22Rv1 (cell line): ENCODE measurements at regions not wholly inside any gene's neighbourhood (a gene's known extent, or its start where the extent isn't known, plus 50 kb on each side); places are given as distances from the start of the nearest gene placed in this dataset.

ENCODE experiments used
- H3K27ac ChIP-seq: fragments of 450-650 bp; 2 replicates; pipeline ENCODE4 v1.5.1; 2017
- ZFX ChIP-seq: fragments of 450-650 bp; IDR thresholded peaks from 2 replicates; pipeline ENCODE4 v1.6.1; 2017; ENCODE audit warnings: antibody characterized with exemption, borderline replicate concordance
- TF ChIP-seq, protein P1 (sequence below): fragments of 450-650 bp; IDR thresholded peaks from 2 replicates; pipeline ENCODE4 v1.5.1; 2017; ENCODE audit warnings: mild to moderate bottlenecking

DNA sequence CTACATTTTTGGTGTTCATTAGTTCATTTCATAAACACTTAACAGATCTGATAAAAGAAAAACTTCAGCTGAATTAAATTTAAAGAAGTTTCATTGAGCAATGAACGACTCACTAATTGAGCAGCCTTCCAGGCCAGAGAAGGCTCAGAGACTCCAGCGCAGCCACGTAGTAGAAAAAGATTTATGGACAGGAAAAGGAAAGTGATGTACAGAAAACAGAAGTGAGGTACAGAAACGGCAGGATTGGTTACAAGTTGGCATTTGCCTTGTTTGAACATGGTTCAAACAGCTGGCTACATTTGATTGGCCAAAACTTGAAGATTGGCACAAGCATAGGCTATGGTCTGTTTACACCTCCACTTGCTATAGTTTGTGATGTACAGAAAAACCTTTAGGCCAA, 166.3 kb upstream of the DTNBP1 start:
- H3K27ac ChIP-seq, result no peak overlapping the region
- TF ChIP-seq, protein P1, sequence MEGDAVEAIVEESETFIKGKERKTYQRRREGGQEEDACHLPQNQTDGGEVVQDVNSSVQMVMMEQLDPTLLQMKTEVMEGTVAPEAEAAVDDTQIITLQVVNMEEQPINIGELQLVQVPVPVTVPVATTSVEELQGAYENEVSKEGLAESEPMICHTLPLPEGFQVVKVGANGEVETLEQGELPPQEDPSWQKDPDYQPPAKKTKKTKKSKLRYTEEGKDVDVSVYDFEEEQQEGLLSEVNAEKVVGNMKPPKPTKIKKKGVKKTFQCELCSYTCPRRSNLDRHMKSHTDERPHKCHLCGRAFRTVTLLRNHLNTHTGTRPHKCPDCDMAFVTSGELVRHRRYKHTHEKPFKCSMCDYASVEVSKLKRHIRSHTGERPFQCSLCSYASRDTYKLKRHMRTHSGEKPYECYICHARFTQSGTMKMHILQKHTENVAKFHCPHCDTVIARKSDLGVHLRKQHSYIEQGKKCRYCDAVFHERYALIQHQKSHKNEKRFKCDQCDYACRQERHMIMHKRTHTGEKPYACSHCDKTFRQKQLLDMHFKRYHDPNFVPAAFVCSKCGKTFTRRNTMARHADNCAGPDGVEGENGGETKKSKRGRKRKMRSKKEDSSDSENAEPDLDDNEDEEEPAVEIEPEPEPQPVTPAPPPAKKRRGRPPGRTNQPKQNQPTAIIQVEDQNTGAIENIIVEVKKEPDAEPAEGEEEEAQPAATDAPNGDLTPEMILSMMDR, result no peak

DNA sequence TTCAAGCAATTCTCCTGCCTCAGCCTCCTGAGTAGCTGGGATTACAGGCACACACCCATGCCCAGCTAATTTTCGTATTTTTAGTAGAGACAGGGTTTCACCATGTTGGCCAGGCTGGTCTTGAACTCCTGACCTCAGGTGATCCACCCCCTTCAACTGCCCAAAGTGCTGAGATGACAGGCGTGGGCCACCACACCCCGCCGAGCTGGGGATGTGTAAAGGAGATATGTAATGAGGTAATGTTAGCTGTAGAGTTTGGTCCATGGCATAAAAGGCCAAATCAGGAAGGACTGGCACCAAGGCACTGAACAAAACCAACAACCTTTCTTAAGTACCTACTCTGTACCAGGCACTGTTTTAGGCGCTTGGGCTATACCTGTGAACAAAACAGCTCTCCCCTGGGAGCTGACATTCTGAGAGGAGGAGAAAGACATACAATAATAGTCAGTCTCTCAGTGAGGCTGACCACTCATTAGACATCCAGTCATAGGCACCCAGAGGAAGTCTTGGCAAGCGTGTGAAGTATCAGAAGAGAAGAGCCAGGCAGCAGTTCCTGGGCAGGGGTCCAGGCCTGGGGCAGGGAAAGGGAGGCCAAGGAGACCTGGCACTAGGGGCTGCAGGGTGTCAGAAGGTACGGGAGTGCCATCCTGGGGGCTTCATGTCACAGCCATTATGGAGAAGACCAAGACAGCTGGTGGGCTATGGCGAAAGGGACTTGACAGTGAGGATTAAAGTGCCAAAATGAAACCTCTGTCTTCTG, 164.8 kb upstream of the DTNBP1 start:
- no peak for TF ChIP-seq ZFX
- TF ChIP-seq, protein P1, result no peak
- no peak overlapping the region for H3K27ac ChIP-seq

DNA sequence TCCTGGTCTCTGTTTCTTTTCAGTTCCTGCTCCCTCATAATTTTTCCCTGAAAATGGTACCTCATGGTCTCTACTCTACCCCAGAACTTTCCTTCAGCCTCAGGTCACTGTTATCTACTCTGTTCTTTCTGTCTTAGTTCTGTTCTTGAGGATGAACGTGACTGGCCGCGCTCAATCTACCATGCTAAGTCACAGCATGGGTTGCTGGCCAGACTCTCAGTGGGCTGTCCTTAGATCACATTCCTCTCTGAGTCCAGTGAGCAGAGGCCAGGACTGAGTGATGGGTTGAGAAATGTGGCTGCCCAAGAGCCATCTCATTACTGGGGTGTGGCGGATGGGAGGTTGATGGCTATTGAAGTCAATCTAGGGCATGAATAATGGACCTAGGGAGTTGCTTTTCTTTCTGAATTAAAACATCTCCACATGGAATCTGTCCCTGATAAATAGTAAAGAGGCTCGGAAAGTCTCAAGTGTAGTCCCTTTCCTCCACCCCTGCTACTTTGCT, 164.0 kb upstream of the DTNBP1 start:
- TF ChIP-seq ZFX, result no peak
- TF ChIP-seq, protein P1, result no peak
- no peak overlapping the region for H3K27ac ChIP-seq

DNA sequence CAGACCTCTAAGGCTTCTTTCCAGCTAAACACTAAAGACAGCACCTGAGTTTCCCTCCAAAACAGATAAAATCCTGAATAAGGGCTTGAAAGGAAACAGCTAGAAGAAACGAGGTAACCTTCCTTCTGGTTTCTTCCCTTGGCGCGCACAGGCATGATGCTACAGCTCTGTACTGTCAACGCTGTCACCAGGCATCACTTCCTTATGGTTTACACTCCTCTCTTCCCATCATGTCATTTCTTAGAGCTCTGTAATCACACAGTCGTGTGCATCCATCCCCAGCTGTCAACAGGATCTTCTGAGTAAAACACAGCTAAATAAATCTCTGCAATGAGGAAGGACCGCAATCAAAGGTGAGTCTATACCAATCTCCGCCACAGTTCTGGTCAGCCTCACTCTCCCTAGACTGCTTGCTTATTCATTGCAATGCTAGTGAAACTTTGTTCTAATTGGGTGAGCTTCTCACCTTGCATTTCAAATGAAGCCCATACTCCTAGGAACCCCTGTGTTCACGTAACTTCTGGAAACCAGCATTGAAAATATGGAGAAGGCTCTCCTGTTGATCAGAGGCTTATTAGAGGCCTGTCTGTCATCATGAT, 162.6 kb upstream of the DTNBP1 start:
- H3K27ac ChIP-seq, result no peak overlapping the region
- TF ChIP-seq, protein P1, result no peak
- TF ChIP-seq ZFX, result no peak

DNA sequence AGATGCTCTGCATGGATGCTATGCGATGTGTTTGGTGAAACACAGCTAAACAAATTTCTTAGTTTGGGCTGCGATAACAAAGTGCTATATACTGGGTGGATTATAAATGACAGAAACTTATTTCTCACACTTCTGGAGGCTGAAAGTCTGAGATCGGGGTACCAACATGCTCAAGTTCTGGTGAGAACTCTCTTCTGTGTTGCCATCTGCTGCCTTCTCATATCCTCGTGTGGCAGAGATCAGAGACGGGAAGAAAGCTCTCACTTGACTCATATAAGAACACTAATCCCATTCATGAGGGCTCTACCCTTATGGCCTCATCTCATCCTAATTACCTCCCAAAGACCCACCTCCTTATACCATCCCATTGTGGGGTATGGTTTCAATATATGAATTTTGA, 162.0 kb upstream of the DTNBP1 start:
- no peak for TF ChIP-seq ZFX
- TF ChIP-seq, protein P1, result no peak
- H3K27ac ChIP-seq, result no peak overlapping the region

DNA sequence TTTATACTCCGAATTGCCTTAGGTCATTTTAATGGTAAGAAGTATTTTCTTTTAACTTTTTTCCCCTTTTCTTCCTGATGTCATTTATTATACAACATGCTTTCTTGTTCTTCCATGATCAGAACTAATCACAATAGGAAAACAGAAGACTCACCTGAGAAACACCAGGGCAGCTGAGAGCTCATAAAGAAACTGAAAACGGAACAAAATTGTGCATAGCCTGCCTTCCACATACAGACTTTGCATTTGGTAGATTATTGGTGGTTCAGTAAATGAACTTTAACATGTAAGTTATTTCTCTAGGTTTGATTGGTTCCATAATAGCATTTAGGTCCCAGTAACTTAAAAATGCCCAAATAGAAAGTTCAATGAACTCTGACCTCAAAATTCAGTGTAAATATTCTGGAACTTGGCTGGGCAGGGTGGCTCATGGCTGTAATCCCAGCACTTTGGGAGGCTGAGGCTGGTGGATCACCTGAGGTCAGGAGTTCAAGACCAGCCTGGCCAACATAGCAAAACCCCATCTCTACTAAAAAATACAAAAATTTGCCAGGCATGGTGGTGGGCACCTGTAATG, 161.1 kb upstream of the DTNBP1 start:
- TF ChIP-seq, protein P1, result no peak
- TF ChIP-seq ZFX, result no peak
- H3K27ac ChIP-seq, result no peak overlapping the region

DNA sequence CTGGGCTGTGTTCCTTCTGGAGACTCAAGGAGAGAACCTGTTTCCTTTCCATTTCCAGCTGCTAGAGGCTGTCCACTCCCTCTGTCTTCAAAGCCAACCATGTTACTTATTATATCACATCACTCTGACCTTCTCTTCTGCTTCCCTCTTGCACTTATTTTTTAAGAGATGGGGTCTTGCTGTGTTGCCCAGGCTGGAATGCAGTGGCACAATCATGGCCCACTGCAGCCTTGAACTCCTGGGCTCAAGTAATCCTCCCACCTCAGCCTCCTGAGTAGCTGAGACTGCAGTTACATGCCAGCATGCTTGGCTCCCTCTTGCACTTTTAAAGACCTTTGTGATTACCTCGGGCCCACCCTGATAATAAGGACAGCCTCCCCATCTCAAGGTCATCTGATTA, 160.0 kb upstream of the DTNBP1 start:
- H3K27ac ChIP-seq, result no peak overlapping the region
- no peak for TF ChIP-seq ZFX
- TF ChIP-seq, protein P1, result no peak
